ENCODE measurements at regions not wholly inside any gene's neighbourhood (a gene's known extent, or its start where the extent isn't known, plus 50 kb on each side); places are given as distances from the start of the nearest gene placed in this dataset.

GRCh38 chrX:120774606-120775005 is 101.1 kb downstream of the CT47B1 start:
- Histone ChIP-seq H3K27me3 (ENCODE audit: control insufficient read depth, insufficient read depth, low read length, poor library complexity, severe bottlenecking) (no peaks in the 10 kb centered on the region), H3K36me3 (ENCODE audit: control insufficient read depth, insufficient read depth, low read length) (no peaks in the 10 kb centered on the region), H3K4me3 (ENCODE audit: low read length) (no peak overlapping the region), H3K4me1 (ENCODE audit: control insufficient read depth, insufficient read depth, low read length) (no peaks in the 10 kb centered on the region), H3K9ac (ENCODE audit: extremely low read depth, low read length, poor library complexity, severe bottlenecking) (no peak overlapping the region), H3K27ac (ENCODE audit: low read depth, low read length) (no peak overlapping the region), H3K9me3 (ENCODE audit: control insufficient read depth, low read length) (no peaks in the 10 kb centered on the region)
- peaks cover 45% of the 10 kb centered on the region for H3K9me3 Mint-ChIP-seq
- H3K4me1 Mint-ChIP-seq, result no peaks in the 10 kb centered on the region
- DNase-seq, result no peak
- no peaks in the 10 kb centered on the region for H3K36me3 Mint-ChIP-seq (ENCODE audit: low read depth)
- H3K27ac Mint-ChIP-seq, result no peak overlapping the region
- H3K4me3 Mint-ChIP-seq, result no peak overlapping the region
- no peak for TF ChIP-seq CTCF (conservative IDR thresholded peaks at IDR 0.05)
- peaks cover 13% of the 10 kb centered on the region for H3K27me3 Mint-ChIP-seq (ENCODE audit: insufficient read depth)

GRCh38 chrX:120773801-120774200 is 101.9 kb downstream of the CT47B1 start:
- Mint-ChIP-seq H3K4me3 (no peak overlapping the region), H3K27me3 (ENCODE audit: insufficient read depth) (peaks cover 13% of the 10 kb centered on the region), H3K27ac (no peak overlapping the region), H3K9me3 (peaks cover 45% of the 10 kb centered on the region), H3K4me1 (no peaks in the 10 kb centered on the region), H3K36me3 (ENCODE audit: low read depth) (no peaks in the 10 kb centered on the region)
- H3K27me3 ChIP-seq (ENCODE audit: control insufficient read depth, insufficient read depth, low read length, poor library complexity, severe bottlenecking), result no peaks in the 10 kb centered on the region
- H3K4me3 ChIP-seq (ENCODE audit: low read length), result no peak overlapping the region
- no peaks in the 10 kb centered on the region for H3K9me3 ChIP-seq (ENCODE audit: control insufficient read depth, low read length)
- H3K27ac ChIP-seq (ENCODE audit: low read depth, low read length), result no peak overlapping the region
- H3K36me3 ChIP-seq (ENCODE audit: control insufficient read depth, insufficient read depth, low read length), result no peaks in the 10 kb centered on the region
- DNase-seq, result no peak
- no peaks in the 10 kb centered on the region for H3K4me1 ChIP-seq (ENCODE audit: control insufficient read depth, insufficient read depth, low read length)
- no peak for TF ChIP-seq CTCF (conservative IDR thresholded peaks at IDR 0.05)
- H3K9ac ChIP-seq (ENCODE audit: extremely low read depth, low read length, poor library complexity, severe bottlenecking), result no peak overlapping the region
- WGBS, 2 experiments (ENCODE audit: insufficient coverage in 1 of 2, insufficient read length in 1 of 2), result 75 to 95% methylated on average over 3 to 5 of the region's 5 CpGs

DNA sequence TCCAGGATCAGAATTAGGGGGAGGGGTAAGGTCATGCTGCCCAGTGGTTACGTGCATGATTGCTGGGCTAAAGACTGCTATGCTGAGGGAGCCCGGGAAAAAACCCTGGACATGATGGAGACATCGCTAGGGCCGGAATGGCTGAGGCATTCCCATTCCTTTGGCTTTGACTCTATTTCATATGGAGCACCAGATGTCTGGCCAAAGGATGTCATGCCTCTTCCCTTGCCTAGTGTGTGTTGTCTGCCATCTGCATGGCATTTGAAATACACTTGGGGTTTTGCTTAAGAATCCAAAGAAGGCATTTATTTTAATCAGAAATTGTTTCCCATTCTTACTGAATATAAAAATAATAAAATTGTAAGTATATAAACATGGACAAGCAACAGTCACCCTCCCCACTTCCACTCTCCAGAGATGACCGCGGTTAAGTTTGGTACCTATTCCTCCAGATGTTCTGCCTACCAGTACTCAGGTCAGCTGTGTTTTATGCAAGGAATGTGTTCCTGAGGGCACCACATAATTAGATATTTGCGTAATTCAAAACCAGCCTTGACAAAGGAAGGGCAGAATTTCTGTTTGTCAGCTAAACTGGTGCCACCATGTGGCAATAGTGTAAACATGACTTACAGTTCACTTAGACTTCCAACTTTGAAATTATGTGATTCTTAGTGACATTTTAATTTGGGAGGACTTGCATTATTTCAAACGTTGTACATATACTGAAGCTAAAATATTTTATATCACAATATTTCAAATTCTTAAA is 105.9 kb downstream of the CT47B1 start:
- Mint-ChIP-seq H3K9me3 (peaks cover 35% of the 10 kb centered on the region), H3K36me3 (ENCODE audit: low read depth) (no peaks in the 10 kb centered on the region), H3K27ac (no peak overlapping the region), H3K27me3 (ENCODE audit: insufficient read depth) (peaks cover 6% of the 10 kb centered on the region), H3K4me1 (no peaks in the 10 kb centered on the region), H3K4me3 (no peak overlapping the region)
- Histone ChIP-seq H3K4me1 (ENCODE audit: control insufficient read depth, insufficient read depth, low read length) (no peaks in the 10 kb centered on the region), H3K36me3 (ENCODE audit: control insufficient read depth, insufficient read depth, low read length) (no peaks in the 10 kb centered on the region), H3K9me3 (ENCODE audit: control insufficient read depth, low read length) (no peaks in the 10 kb centered on the region), H3K27me3 (ENCODE audit: control insufficient read depth, insufficient read depth, low read length, poor library complexity, severe bottlenecking) (no peaks in the 10 kb centered on the region), H3K4me3 (ENCODE audit: low read length) (no peak overlapping the region), H3K9ac (ENCODE audit: extremely low read depth, low read length, poor library complexity, severe bottlenecking) (no peak overlapping the region), H3K27ac (ENCODE audit: low read depth, low read length) (no peak overlapping the region)
- no peak for DNase-seq
- TF ChIP-seq CTCF (conservative IDR thresholded peaks at IDR 0.05), result peak; percentile 53
- 67% methylated on average over 7 of the region's 8 CpGs; no CpG with 5 or more reads in 1 of the 2 experiments for WGBS, 2 experiments (ENCODE audit: insufficient coverage in 1 of 2, insufficient read length in 1 of 2)

Data from endodermal cell (in vitro differentiated cells).